GM10248 (cell line): ENCODE measurements at regions not wholly inside any gene's neighbourhood (a gene's known extent, or its start where the extent isn't known, plus 50 kb on each side); places are given as distances from the start of the nearest gene placed in this dataset.

Experiments used
- CTCF ChIA-PET: fragments of 300-600 bp; sonication (Branson Sonifier 250); formaldehyde crosslinking; extraction: SDS; loops from one replicate; lab custom pipeline; 2021; ENCODE audit warnings: antibody characterized with exemption; lab: Yijun Ruan, JAX
- POLR2A ChIA-PET: fragments of 350-650 bp; sonication (Branson Sonifier 250); formaldehyde crosslinking; extraction: SDS; loops from one replicate; lab custom pipeline; 2020; ENCODE audit warnings: antibody characterized with exemption; lab: Yijun Ruan, JAX
- DNase-seq: peaks from one replicate; pipeline ENCODE4 v3.0.0; 2012; ENCODE audit errors: extremely low spot score
- CTCF ChIP-seq: IDR thresholded peaks from 2 replicates; pipeline ENCODE4 v1.5.1; 2012; ENCODE audit warnings: mild to moderate bottlenecking, low read depth; ENCODE audit errors: extremely low read depth, missing control alignments, control extremely low read depth

GRCh38 chr5:152907488-152908245, 502.6 kb upstream of the NMUR2 start:
- ChIA-PET CTCF (no interaction called here), POLR2A (no interaction called here)
- no peak for TF ChIP-seq CTCF
- DNase-seq, result no peak

GRCh38 chr5:152912924-152913323, 507.8 kb upstream of the NMUR2 start:
- no peak for TF ChIP-seq CTCF
- POLR2A ChIA-PET, result no interaction called here
- CTCF ChIA-PET, result no interaction called here
- DNase-seq, result no peak

- no peak for TF ChIP-seq CTCF
- POLR2A ChIA-PET, result no interaction called here
- no peak for DNase-seq
- CTCF ChIA-PET, result no interaction called here
Observed at GRCh38 chr5:152932621-152933020, 527.5 kb upstream of the NMUR2 start.

GRCh38 chr5:152933056-152933455, 528.0 kb upstream of the NMUR2 start:
- ChIA-PET POLR2A (no interaction called here), CTCF (no interaction called here)
- no peak for DNase-seq
- no peak for TF ChIP-seq CTCF

- ChIA-PET POLR2A (no interaction called here), CTCF (no interaction called here)
- TF ChIP-seq CTCF, result no peak
- DNase-seq, result no peak
Observed at GRCh38 chr5:152938630-152939029, 533.6 kb upstream of the NMUR2 start.

- TF ChIP-seq CTCF, result no peak
- CTCF ChIA-PET, result no interaction called here
- POLR2A ChIA-PET, result no interaction called here
- no peak for DNase-seq
Observed at GRCh38 chr5:152942633-152943336, 537.7 kb upstream of the NMUR2 start.
